HG03432 (cell line): ENCODE measurements at regions not wholly inside any gene's neighbourhood (a gene's known extent, or its start where the extent isn't known, plus 50 kb on each side); places are given as distances from the start of the nearest gene placed in this dataset.

ENCODE experiments used
- ATAC-seq: cut with Tn5 transposase; IDR thresholded peaks from one replicate; pipeline ENCODE4 v1.9.1; 2021; ENCODE audit warnings: mild to moderate bottlenecking, moderate library complexity; ENCODE audit not compliant: unreplicated experiment

GRCh38 chr3:171955598-171955997, 83.8 kb upstream of the FNDC3B start:
- no peak for ATAC-seq

GRCh38 chr3:171956181-171956683, 83.1 kb upstream of the FNDC3B start:
- no peak for ATAC-seq

GRCh38 chr3:171956705-171957104, 82.7 kb upstream of the FNDC3B start:
- no peak for ATAC-seq

GRCh38 chr3:171959532-171960089, 79.8 kb upstream of the FNDC3B start:
- ATAC-seq = no peak

GRCh38 chr3:171960159-171960558, 79.2 kb upstream of the FNDC3B start:
- no peak for ATAC-seq

GRCh38 chr3:171962137-171962720, 77.1 kb upstream of the FNDC3B start:
- no peak for ATAC-seq

GRCh38 chr3:171963546-171963945, 75.8 kb upstream of the FNDC3B start:
- no peak for ATAC-seq

GRCh38 chr3:171965067-171965712, 74.2 kb upstream of the FNDC3B start:
- no peak for ATAC-seq

GRCh38 chr3:171966533-171967136, 72.7 kb upstream of the FNDC3B start:
- ATAC-seq = no peak

GRCh38 chr3:171967137-171967783, 72.1 kb upstream of the FNDC3B start:
- no peak for ATAC-seq

- no peak for ATAC-seq
Measured at GRCh38 chr3:171967932-171968678, 71.3 kb upstream of the FNDC3B start.

- no peak for ATAC-seq
Measured at GRCh38 chr3:171970301-171970788, 69.0 kb upstream of the FNDC3B start.

GRCh38 chr3:171971919-171972514, 67.4 kb upstream of the FNDC3B start:
- no peak for ATAC-seq

GRCh38 chr3:171972871-171973348, 66.5 kb upstream of the FNDC3B start:
- no peak for ATAC-seq

- ATAC-seq = no peak
Measured at GRCh38 chr3:171974986-171975837, 64.2 kb upstream of the FNDC3B start.

- no peak for ATAC-seq
Measured at GRCh38 chr3:171976526-171976925, 62.9 kb upstream of the FNDC3B start.

GRCh38 chr3:171977441-171977840, 61.9 kb upstream of the FNDC3B start:
- ATAC-seq = no peak

GRCh38 chr3:171977860-171978259, 61.5 kb upstream of the FNDC3B start:
- ATAC-seq = no peak

- ATAC-seq = no peak
Measured at GRCh38 chr3:171978390-171978789, 61.0 kb upstream of the FNDC3B start.
